Inflammatory macrophage treated with lipopolysaccharide for 4 hours (primary cell): ENCODE measurements at regions not wholly inside any gene's neighbourhood (a gene's known extent, or its start where the extent isn't known, plus 50 kb on each side); places are given as distances from the start of the nearest gene placed in this dataset.
"Not testable (repeated sequence)": the region's sequence is repeated elsewhere in the genome, so short reads cannot be mapped to it uniquely, and the experiment has no call there.

Source experiments
- DNase-seq: peaks from one replicate; pipeline ENCODE4 v3.0.0-alpha.2; 2020

DNA sequence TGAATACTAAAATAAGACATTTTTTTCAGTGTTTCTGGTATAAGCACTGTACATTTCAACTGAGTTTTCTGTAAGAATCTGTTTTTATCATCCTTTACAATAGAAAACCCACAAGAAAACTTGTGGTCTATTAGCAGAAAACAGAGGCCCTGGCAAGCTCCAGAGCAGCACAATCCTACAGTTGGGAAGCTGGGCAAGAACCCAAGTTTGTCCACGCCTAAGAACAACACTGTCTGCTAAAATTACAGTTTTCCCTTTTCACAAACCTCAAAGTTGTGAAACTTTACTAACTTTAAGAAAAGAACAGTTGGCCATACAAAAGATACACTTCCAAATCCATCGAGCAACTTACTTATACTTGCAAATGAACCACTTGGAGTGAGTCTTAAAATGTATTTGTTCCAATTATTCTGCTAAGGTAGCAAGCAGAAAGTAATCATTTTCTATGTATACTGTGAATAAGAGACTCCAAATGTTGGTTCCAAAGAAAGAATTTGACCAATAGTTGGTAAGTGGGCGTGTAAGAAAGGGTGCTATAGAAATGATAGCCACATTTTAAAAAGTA lies 982.0 kb upstream of the ARRDC3 start:
- no peak for DNase-seq

- DNase-seq = no peak
Observed at GRCh38 chr5:92353107-92354030, 970.3 kb upstream of the ARRDC3 start.

DNA sequence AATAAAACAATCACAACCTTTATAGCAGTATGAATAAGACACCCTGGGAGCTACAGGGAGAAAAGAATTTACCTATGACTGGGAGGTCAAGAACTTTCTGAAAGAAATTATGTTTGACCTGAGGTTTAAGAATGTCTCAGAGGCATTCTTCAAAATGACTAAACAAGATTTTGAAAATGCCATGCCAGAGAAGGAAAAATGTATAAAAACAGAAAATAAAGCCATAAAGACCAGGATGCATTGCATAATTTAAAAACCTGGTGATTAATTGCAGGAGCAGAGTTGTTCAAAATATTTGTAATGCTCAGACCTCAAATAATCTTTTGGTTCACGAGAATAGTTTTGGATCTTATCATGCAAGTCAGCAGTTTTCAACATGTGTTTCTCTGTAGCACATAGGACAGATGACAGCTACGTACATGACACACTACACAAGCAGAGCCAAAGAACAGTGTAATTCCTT lies 954.7 kb upstream of the ARRDC3 start:
- no peak for DNase-seq

DNA sequence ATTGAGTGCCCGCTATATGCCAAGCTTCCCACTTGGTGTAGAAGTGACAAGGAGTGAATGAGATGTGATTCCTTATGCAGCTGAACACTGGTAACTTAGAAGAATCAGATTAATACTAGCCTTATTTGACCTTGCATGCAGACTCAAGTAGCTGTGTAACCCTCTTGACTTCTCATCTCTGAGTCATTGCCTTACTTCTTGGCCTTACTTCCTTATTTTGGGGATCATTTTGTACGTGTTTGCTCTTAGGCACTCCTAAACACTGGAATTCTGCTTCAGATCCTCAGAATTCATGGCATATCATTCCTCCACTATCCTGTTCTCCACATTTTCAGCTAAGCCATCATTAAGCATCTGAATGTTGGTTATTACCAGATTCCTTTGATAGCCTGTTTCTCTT lies 948.9 kb upstream of the ARRDC3 start:
- DNase-seq = no peak

- no peak for DNase-seq
Observed at GRCh38 chr5:92330365-92330764, 947.2 kb upstream of the ARRDC3 start.

- no peak for DNase-seq
Observed at GRCh38 chr5:92329759-92330158, 946.6 kb upstream of the ARRDC3 start.

- DNase-seq = no peak
Observed at GRCh38 chr5:92328584-92329259, 945.6 kb upstream of the ARRDC3 start.

- no peak for DNase-seq
Observed at GRCh38 chr5:92320446-92320845, 937.3 kb upstream of the ARRDC3 start.

DNA sequence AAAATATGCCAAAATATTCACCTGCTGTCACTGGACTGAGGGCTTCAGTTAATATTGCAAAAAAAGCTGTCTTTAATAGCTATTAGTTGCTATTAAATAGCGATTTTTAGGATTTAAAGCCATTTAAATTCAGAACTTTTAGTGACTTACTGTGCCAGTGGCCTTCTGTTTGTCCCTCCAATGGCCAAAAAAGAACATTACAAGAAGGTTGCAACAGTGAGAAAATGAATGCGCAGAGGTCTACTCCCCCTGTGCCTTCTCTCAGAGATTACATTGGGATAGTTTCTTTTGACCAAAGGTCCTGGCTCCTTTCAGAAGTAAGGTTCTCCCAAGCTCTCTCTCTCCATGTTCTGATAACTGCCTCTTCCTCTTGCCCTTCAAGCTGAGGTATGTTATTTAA lies 930.3 kb upstream of the ARRDC3 start:
- DNase-seq = no peak

DNA sequence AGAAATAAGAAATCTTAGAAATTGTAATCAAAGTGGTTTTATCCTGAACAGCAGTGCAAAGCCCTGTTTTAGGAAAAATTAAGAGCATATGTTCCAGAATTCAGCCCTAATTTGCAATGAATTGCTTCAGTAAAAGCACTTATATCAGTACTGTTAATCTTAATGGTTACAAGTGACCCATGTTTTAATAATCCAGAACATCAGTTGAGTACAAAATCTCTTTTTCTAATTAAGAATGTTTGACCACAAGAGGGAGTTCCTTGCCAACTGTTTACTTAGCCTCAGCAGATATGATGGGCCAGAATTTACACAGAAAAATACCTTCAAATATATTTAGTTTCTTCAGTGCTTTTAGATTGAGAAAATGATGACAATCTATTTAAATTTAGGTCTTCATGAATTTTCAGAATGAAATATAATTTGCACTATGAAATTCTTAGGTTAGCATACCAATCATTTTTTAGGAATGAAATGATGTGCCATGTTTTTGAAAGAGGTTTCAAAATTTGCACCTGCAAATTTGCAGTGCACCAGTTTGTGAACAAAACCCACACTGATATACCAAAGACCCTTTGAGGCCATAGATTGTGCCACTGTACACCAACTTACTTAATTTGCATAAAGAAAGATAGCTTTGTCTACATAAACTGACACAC lies 926.3 kb upstream of the ARRDC3 start:
- DNase-seq = no peak

GRCh38 chr5:92308679-92309078 lies 925.6 kb upstream of the ARRDC3 start:
- DNase-seq = no peak

DNA sequence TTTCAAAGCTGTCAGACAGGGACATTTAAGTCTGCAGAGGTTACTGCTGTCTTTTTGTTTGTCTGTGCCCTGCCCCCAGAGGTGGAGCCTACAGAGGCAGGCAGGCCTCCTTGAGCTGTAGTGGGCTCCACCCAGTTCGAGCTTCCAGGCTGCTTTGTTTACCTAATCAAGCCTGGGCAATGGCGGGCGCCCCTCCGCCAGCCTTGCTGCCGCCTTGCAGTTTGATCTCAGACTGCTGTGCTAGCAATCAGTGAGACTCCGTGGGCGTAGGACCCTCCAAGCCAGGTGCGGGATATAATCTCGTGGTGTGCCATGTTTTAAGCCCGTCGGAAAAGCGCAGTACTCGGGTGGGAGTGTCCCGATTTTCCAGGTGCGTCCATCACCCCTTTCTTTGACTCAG lies 919.2 kb upstream of the ARRDC3 start:
- not testable (repeated sequence) for DNase-seq

- DNase-seq = no peak
Observed at GRCh38 chr5:92283521-92283920, 900.4 kb upstream of the ARRDC3 start.

DNA sequence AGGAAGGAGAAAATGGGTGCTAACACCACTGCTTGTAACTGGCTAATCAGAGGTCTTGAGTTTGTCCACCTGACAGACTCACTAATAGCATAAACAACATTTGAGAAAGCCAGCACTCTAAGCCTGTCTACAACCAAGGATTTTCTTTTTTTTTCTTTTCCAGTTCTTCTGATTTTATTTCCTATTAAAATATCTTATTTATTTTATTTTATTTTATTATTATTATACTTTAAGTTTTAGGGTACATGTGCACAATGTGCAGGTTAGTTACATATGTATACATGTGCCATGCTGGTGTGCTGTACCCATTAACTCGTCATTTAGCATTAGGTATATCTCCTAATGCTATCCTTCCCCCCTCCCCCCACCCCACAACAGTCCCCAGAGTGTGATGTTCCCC lies 888.6 kb upstream of the ARRDC3 start:
- DNase-seq = not testable (repeated sequence)

- DNase-seq = no peak
Observed at GRCh38 chr5:92268343-92268742, 885.2 kb upstream of the ARRDC3 start.

GRCh38 chr5:92267830-92268229 lies 884.7 kb upstream of the ARRDC3 start:
- no peak for DNase-seq

- DNase-seq = no peak
Observed at GRCh38 chr5:92265804-92266203, 882.7 kb upstream of the ARRDC3 start.

GRCh38 chr5:92255605-92256004 lies 872.5 kb upstream of the ARRDC3 start:
- not testable (repeated sequence) for DNase-seq

DNA sequence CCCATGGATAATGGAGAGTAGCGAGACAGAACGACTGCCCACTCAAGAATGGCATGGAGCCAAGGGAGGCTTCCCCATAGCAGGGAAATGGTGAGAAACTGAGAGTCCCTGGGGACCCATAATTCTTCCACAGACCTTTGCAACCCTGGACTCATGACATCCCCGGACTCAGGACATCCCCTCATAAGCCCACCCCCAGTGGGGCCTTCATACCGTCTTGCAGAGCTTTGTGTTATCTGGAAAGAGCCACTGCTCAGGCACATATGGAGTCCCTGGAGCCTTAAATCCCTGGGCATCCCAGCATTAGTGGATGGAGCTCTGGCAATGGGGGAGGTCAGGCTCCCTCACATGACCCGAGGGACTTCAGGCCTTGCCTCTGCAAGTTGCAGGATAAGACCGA lies 865.4 kb upstream of the ARRDC3 start:
- no peak for DNase-seq

DNA sequence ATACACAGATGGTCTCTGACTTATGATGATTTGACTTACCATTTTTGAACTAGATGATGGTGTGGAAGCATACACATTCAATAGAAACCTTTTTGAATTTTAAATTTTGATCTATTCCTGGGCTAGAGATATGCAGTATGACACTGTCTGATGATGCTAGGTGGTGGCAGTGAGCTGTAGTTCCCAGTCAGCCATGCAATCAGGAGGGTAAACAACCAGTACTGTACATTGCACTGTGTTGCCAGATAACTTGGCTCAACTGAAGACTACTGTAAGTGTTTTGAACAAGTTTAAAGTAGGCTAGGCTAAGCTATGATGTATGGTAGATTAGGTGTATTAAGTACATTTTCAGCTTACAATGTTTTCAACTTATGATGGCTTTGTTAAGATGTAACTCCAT lies 859.1 kb upstream of the ARRDC3 start:
- DNase-seq = no peak

- DNase-seq = no peak
Observed at GRCh38 chr5:92237896-92238295, 854.8 kb upstream of the ARRDC3 start.

DNA sequence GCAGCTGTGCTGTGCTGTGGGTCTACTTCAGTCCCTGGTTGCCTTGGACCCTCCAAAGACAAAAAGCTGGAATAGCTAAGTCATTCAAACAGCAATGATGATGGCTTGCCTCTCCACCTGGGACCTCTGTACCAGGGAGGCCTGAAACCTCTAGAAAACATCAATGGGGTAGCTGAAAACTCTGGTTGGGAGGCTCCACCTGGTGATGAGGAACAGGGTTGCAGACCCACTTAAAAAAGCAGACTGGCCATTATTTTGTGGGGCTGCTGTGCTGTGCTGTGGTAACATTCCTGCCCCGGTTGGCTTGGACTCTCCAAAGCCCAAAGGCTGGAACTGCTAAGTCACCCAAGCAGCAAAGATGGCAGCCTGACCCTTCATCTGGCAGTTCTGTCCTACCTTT lies 839.3 kb upstream of the ARRDC3 start:
- DNase-seq = no peak

- not testable (repeated sequence) for DNase-seq
Observed at GRCh38 chr5:92216852-92217251, 833.7 kb upstream of the ARRDC3 start.
